ENCODE measurements at regions not wholly inside any gene's neighbourhood (a gene's known extent, or its start where the extent isn't known, plus 50 kb on each side); places are given as distances from the start of the nearest gene placed in this dataset.

DNA sequence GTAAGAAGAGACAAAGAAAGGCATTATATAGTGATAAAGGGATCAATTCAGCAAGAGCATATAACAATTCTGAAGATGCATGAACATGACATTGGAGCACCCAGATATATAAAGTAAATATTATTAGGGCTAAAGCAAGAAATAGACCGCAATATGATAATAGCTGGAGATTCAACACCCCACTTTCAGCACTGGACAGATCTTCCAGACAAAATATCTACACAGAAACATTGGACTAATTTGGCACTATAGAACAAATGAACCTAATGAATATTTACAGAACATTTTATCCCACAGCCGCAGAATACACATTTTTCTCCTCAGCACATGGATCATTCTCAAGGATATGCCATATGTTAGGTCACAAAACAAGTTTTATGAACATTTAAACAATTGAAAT is 633.1 kb downstream of the JRKL start:
- Histone ChIP-seq H2BK5ac (ENCODE audit: insufficient read length, low read length) (no peak overlapping the region), H4K20me1 (ENCODE audit: control insufficient read depth, insufficient read depth, insufficient read length) (no peaks in the 10 kb centered on the region), H3K9ac (ENCODE audit: extremely low read depth, insufficient read length, low read length) (no peak overlapping the region), H3K18ac (ENCODE audit: insufficient read length, low read depth, low read length) (no peak overlapping the region), H2BK12ac (ENCODE audit: insufficient read length, low read depth, low read length) (no peak overlapping the region), H2BK120ac (ENCODE audit: low read depth, low read length, poor library complexity, severe bottlenecking) (no peak overlapping the region), H4K5ac (ENCODE audit: insufficient read length, low read depth, low read length) (no peak overlapping the region), H2BK20ac (ENCODE audit: low read depth, low read length, poor library complexity, severe bottlenecking) (no peak overlapping the region), H3K79me1 (ENCODE audit: insufficient read depth, low read depth, low read length, poor library complexity, severe bottlenecking) (no peaks in the 10 kb centered on the region), H3K14ac (ENCODE audit: insufficient read depth, low read length) (no peak overlapping the region), H3K4me2 (ENCODE audit: insufficient read depth, insufficient read length, low read length) (no peak overlapping the region), H3K23ac (ENCODE audit: insufficient read length, low read depth, low read length) (no peak overlapping the region), H3K4ac (ENCODE audit: low read depth, low read length) (no peak overlapping the region), H3K56ac (ENCODE audit: insufficient read length, low read depth, low read length) (no peak overlapping the region), H3K27ac (ENCODE audit: insufficient read length, low read depth, low read length) (no peak overlapping the region), H3T11ph (ENCODE audit: low read length) (no peak overlapping the region), H4K8ac (replicated peaks; ENCODE audit: insufficient read length, low read depth, low read length) (no peak overlapping the region), H4K91ac (ENCODE audit: insufficient read length, low read depth, low read length) (no peak overlapping the region), H3K27me3 (ENCODE audit: insufficient read depth, low read length) (no peaks in the 10 kb centered on the region), H3K79me2 (ENCODE audit: insufficient read depth, low read length) (no peaks in the 10 kb centered on the region), H3K23me2 (ENCODE audit: insufficient read length, low read depth, low read length, poor library complexity, severe bottlenecking) (no peaks in the 10 kb centered on the region), H3K9me3 (ENCODE audit: control insufficient read depth, low read depth, low read length) (no peaks in the 10 kb centered on the region), H3K4me1 (ENCODE audit: insufficient read depth, low read length) (no peaks in the 10 kb centered on the region), H2AFZ (ENCODE audit: low read length) (no peak overlapping the region), H2AK5ac (ENCODE audit: insufficient read length, low read length) (no peak overlapping the region), H2BK15ac (ENCODE audit: low read depth, low read length) (no peak overlapping the region)
- no peak for DNase-seq
- Mint-ChIP-seq H3K4me1 (no peaks in the 10 kb centered on the region), H3K9me3 (peaks cover 3% of the 10 kb centered on the region in 2 experiments; a peak in 2 of 5 replicates), H3K4me3 (no peak overlapping the region), H3K27ac (no peak overlapping the region), H3K36me3 (ENCODE audit: insufficient read depth in 1 of 3, low read depth in 3 of 3) (no peaks in the 10 kb centered on the region; a peak in 1 of 7 replicates), H3K27me3 (ENCODE audit: low read depth) (no peaks in the 10 kb centered on the region)
- no CpG with 5 or more reads among the region's 2 CpGs for WGBS (ENCODE audit: extremely low coverage, insufficient read length, low lambda C conversion rate)
- TF ChIP-seq, protein P1, sequence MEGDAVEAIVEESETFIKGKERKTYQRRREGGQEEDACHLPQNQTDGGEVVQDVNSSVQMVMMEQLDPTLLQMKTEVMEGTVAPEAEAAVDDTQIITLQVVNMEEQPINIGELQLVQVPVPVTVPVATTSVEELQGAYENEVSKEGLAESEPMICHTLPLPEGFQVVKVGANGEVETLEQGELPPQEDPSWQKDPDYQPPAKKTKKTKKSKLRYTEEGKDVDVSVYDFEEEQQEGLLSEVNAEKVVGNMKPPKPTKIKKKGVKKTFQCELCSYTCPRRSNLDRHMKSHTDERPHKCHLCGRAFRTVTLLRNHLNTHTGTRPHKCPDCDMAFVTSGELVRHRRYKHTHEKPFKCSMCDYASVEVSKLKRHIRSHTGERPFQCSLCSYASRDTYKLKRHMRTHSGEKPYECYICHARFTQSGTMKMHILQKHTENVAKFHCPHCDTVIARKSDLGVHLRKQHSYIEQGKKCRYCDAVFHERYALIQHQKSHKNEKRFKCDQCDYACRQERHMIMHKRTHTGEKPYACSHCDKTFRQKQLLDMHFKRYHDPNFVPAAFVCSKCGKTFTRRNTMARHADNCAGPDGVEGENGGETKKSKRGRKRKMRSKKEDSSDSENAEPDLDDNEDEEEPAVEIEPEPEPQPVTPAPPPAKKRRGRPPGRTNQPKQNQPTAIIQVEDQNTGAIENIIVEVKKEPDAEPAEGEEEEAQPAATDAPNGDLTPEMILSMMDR (conservative IDR thresholded peaks at IDR 0.05) = no peak
